ENCODE measurements at regions not wholly inside any gene's neighbourhood (a gene's known extent, or its start where the extent isn't known, plus 50 kb on each side); places are given as distances from the start of the nearest gene placed in this dataset.

GRCh38 chrX:1720836-1721235 is 106.0 kb downstream of the ASMT start (continued):
- TF ChIP-seq CHD7 (IDR thresholded peaks at IDR 0.05; ENCODE audit: insufficient replicate concordance, low read length): no peak
- TF ChIP-seq SIN3A (conservative IDR thresholded peaks at IDR 0.05 in 1 of 2, IDR thresholded peaks at IDR 0.05 in 1 of 2; ENCODE audit: low read depth in 1 of 2, low read length in 2 of 2): no peak
- no peak for TF ChIP-seq EGR1 (IDR thresholded peaks at IDR 0.05; ENCODE audit: borderline replicate concordance, low read depth, low read length)

Data from H1 (cell line).